Testis (tissue), 2 donors: ENCODE measurements at regions not wholly inside any gene's neighbourhood (a gene's known extent, or its start where the extent isn't known, plus 50 kb on each side); places are given as distances from the start of the nearest gene placed in this dataset.

Experiments used
- DNase-seq: peaks from one replicate; pipeline ENCODE4 v3.0.0-alpha.2; 2019
- H3K27ac ChIP-seq, 2 donors: fragments of 200-600 bp; sonication (generic); one replicate each; pipeline ENCODE4 v1.5.1; 2019
- H3K27me3 ChIP-seq: fragments of 200-600 bp; sonication (generic); one replicate; pipeline ENCODE4 v1.5.1; 2019
- H3K36me3 ChIP-seq: fragments of 200-600 bp; sonication (generic); one replicate; pipeline ENCODE4 v1.5.1; 2017; ENCODE audit warnings: low read depth; ENCODE audit errors: missing control alignments
- H3K4me1 ChIP-seq: fragments of 200-600 bp; sonication (generic); one replicate; pipeline ENCODE4 v1.5.1; 2019
- H3K4me3 ChIP-seq, 2 donors: fragments of 200-600 bp; sonication (generic); one replicate each; pipeline ENCODE4 v1.5.1; 2017 to 2019
- H3K9me3 ChIP-seq: fragments of 200-600 bp; sonication (generic); one replicate; pipeline ENCODE4 v1.5.1; 2017
- POLR2A ChIP-seq: fragments of 450-650 bp; IDR thresholded peaks from one replicate; pipeline ENCODE4 v1.6.1; 2017; ENCODE audit warnings: antibody characterized with exemption, mild to moderate bottlenecking, moderate library complexity
- WGBS, 2 donors: methylation state at CpG; one replicate each; pipeline ENCODE4 v1.1.5; 2018; 5-methylcytosine and 5-hydroxymethylcytosine counted together
- intact Hi-C: fragments of 100-400 bp; cut with DNase I; formaldehyde crosslinking; loops from one replicate; pipeline ENCODE4 v1.15.1; 2023; ENCODE audit warnings: low total_unique reads
- TF ChIP-seq, protein P1 (sequence below), 3 experiments: fragments of 450-650 bp in 2 of 3; fragments of 200-600 bp in 1 of 3; sonication (generic) in 1 of 3; IDR thresholded peaks; one replicate each; pipeline ENCODE4 v1.5.1; 2016 to 2019; ENCODE audit warnings: antibody characterized with exemption in 3 of 3, mild to moderate bottlenecking in 2 of 3, moderate library complexity in 1 of 3

DNA sequence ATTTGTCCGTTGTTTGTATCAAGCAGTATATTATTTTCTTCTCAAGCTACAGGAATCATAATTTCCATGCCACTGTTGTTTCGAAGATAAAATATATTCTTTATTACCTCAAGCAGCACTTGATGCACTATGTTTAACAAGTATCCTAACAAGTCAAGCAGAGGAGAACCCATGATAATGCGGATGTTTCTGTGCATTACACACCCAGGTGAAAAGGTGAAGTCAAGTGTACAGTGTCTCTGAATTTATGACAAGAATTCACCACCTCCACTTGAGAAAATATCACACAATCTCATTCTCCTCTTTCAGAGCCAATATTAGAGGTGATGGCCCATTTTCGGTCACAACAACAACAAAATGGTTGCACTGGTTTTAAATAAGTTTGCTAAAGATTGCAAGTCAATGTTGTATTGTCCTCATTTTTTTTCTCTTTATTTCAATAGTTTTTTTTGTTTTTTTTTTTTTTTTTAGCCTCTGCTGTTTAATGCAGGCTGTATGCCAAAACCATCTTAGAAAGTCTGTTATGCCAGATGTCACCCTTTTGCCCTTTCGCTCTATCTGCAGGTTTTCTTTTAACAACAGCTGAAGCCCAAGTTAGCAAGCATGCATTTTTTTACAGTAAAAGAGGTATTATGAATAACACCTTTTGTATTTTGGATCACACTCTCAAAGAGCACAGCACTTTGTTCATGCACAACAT lies 568.7 kb upstream of the LRRN3 start:
- H3K9me3 ChIP-seq = no peaks in the 10 kb centered on the region
- H3K4me3 ChIP-seq = no peak overlapping the region
- H3K27me3 ChIP-seq = no peaks in the 10 kb centered on the region
- no peak for DNase-seq
- intact Hi-C loops = no loop called here
- H3K27ac ChIP-seq = no peak overlapping the region
- no peaks in the 10 kb centered on the region for H3K36me3 ChIP-seq
- 69 to 70% methylated on average over 5 of the region's 5 CpGs for WGBS, 2 donors
- TF ChIP-seq, protein P1, sequence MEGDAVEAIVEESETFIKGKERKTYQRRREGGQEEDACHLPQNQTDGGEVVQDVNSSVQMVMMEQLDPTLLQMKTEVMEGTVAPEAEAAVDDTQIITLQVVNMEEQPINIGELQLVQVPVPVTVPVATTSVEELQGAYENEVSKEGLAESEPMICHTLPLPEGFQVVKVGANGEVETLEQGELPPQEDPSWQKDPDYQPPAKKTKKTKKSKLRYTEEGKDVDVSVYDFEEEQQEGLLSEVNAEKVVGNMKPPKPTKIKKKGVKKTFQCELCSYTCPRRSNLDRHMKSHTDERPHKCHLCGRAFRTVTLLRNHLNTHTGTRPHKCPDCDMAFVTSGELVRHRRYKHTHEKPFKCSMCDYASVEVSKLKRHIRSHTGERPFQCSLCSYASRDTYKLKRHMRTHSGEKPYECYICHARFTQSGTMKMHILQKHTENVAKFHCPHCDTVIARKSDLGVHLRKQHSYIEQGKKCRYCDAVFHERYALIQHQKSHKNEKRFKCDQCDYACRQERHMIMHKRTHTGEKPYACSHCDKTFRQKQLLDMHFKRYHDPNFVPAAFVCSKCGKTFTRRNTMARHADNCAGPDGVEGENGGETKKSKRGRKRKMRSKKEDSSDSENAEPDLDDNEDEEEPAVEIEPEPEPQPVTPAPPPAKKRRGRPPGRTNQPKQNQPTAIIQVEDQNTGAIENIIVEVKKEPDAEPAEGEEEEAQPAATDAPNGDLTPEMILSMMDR (IDR thresholded peaks at IDR 0.05) = no peak
- TF ChIP-seq POLR2A = no peak
- peaks cover 5% of the 10 kb centered on the region for H3K4me1 ChIP-seq

DNA sequence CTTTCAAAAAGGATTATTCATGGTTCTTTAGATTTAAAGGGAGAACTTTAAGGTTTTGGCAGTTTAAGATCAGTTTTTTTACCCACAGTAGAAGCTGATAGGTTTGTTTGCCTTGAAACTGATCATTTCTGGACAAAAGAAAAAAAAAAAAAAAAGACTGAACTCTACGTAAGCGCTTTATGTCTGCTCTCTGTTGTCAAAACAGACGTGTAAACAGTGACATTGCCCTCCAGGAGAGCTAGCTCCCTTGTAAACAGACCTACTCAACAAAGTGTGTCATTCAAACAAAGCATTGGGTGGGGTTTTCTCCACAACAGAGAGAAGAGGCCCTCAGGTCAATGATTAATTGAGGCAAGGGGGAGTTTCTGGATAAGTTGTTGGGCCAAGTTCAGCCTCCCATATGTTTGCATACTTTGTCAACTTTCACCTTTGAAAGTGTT lies 568.1 kb upstream of the LRRN3 start:
- H3K9me3 ChIP-seq = no peaks in the 10 kb centered on the region
- H3K4me1 ChIP-seq = peaks cover 5% of the 10 kb centered on the region
- no peaks in the 10 kb centered on the region for H3K36me3 ChIP-seq
- WGBS, 2 donors = 76 to 80% methylated on average over 3 of the region's 3 CpGs
- intact Hi-C loops = no loop called here
- H3K27ac ChIP-seq = no peak overlapping the region
- no peak for DNase-seq
- no peaks in the 10 kb centered on the region for H3K27me3 ChIP-seq
- no peak overlapping the region for H3K4me3 ChIP-seq
- TF ChIP-seq, protein P1 (IDR thresholded peaks at IDR 0.05) = no peak
- TF ChIP-seq POLR2A = no peak

DNA sequence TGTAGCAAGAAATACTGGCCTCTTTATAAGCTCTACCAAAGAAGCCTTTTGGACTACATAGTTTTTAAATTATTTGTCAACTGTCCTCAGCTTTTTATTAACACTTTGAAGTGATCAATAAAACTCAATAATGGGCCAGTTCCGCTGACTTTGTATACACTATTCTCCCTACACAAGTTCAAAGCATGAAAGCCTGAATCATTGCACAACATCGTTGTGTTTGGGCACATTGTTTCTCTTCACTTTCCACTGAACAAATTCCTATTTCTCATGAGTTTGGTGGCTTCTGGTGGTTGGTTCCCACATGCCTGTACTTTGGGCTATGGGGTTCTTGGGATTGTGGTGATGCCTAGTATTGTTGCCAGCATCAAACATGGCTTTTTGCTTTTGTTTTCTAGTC lies 561.8 kb upstream of the LRRN3 start:
- no peaks in the 10 kb centered on the region for H3K27me3 ChIP-seq
- no peak for DNase-seq
- no peaks in the 10 kb centered on the region for H3K9me3 ChIP-seq
- H3K4me3 ChIP-seq = no peak overlapping the region
- intact Hi-C loops = no loop called here
- WGBS, 2 donors = 88 to 93% methylated on average over 2 of the region's 2 CpGs
- TF ChIP-seq, protein P1 (IDR thresholded peaks at IDR 0.05) = no peak
- TF ChIP-seq POLR2A = no peak
- no peaks in the 10 kb centered on the region for H3K36me3 ChIP-seq
- no peak overlapping the region for H3K27ac ChIP-seq
- H3K4me1 ChIP-seq = peaks cover 3% of the 10 kb centered on the region

DNA sequence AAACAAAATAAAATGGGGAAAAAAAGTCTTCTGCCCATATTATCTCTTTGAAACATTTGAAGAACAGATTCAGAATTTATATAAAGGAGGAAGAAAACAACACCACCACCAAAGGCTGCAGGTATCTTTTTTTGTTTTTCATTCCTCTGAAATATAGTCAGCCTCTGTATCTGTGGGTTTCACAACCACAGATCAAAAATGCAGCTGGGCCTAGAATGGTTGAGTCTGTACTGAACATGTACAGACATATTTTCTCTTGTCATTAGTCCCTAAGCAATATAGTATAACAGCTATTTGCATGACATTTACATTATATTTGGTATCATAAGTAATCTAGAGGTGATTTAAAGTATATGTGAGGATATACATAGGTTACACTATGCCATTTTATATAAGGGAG lies 559.7 kb upstream of the LRRN3 start:
- no peaks in the 10 kb centered on the region for H3K36me3 ChIP-seq
- DNase-seq = no peak
- no peaks in the 10 kb centered on the region for H3K9me3 ChIP-seq
- no peak overlapping the region for H3K27ac ChIP-seq
- intact Hi-C loops = no loop called here
- TF ChIP-seq, protein P1 (IDR thresholded peaks at IDR 0.05) = no peak
- TF ChIP-seq POLR2A = no peak
- H3K27me3 ChIP-seq = no peaks in the 10 kb centered on the region
- no peak overlapping the region for H3K4me3 ChIP-seq
- H3K4me1 ChIP-seq = peaks cover 11% of the 10 kb centered on the region
